ENCODE measurements at regions not wholly inside any gene's neighbourhood (a gene's known extent, or its start where the extent isn't known, plus 50 kb on each side); places are given as distances from the start of the nearest gene placed in this dataset.

DNA sequence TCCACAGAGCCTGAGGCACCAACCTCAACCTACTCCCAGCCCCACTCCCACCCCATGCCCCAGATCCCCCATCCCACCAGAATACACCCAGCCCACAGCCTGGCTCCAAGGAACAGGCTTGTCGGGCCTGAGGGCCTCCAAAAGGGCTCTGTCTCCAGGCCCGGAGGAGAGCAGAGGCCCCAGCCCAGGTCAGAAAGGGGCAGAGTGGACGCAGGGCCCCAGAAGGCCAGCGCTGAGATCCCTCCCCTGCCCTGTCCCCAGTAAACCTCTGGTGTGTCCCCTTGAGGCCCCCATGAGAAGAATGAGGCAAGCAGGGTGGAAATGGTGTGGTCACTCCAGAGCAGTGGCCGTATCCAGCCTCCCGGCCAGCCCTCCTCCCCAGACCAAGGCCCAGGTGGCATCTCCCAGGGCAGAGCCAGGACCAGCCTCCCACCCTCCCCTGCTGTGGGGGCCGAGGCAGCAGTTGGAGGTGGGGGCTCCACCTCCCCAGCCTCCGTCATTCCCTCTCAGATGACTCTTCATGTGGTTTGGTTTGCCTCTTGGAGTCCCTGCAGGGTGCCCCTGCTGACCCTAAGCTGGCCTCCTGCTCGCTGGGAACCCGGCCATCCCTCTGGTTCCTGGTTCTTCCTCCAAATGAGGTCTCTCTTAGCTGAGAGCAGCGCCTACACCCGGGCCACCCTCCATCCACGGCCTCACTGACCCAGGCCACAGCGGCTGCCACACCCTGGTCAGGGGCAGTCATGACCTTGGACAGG lies 195.0 kb downstream of the IGLL1 start:
- in situ Hi-C loops (cut with MboI; ENCODE audit: low sequenced_read_pairs), result loop anchor here (25.0 kb wide), 2 partner anchors 248 to 423 kb away; partner anchors contain the start of genes RAB36 and RSPH14

DNA sequence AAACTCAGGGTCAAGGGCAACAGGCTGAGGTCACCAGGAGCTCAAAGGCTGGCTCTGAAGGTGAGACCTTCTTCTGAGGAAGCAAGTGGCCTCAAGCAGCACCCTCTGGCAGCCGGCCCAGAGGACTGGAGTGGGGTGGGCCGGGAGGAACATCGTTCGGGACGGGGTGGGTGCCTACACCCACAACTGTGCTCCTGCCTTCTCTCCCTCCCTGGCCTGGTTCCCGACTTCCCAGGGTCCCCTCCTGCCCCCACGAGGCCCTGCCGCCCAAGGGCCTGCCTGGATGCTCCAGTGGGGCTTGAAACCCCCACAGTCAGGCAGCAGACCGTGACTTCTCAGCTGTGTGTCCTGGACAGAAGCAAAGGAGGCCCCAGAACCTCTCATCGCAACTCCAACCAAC lies 195.7 kb downstream of the IGLL1 start:
- in situ Hi-C loops (cut with MboI; ENCODE audit: low sequenced_read_pairs), result loop anchor here (25.0 kb wide), 2 partner anchors 247 to 422 kb away; partner anchors contain the start of genes RAB36 and RSPH14

DNA sequence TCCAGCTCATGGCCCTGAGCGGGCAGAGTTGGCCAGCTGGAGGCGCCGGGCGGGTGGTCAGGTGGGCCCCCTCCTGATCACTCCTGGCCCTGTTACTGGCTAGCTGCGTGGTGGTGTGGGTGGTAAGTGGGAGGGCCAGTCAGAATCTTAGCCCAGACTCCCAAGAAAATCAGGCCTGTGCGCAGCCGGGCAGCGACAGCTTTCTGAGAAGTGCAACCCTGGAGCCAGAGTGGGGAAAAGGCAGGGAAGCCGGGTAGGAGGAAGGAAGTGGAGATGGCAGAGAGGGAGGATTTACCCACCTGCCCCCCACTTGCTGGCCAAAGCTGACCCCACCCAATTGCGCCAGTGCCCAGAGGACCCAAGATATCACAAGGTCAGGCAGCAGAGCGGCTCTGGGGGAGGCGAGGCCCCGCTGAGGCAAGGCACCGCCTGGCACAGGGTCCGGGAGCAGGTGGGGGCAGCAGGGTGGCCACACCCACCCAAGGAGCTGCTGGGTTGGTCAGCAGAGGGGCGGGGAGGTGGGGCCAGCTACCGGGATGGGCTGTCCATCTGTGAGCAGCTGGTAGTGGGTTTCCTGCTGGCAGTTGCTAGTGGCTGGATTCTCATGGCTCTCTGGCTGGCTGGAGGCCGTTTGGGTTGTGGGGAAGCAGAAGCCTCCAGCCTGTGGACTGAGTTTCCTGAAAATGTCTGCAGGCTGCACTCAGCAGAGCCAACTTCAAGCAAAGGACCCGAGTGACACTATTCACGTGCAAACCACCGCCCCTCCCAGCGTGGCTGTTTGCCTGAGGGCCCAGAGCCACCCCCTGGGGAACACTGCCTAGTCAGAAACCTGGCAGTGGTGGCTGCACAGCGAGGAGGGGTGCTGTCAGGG lies 196.4 kb downstream of the IGLL1 start:
- in situ Hi-C loops (cut with MboI; ENCODE audit: low sequenced_read_pairs), result loop anchor here (25.0 kb wide), 2 partner anchors 246 to 421 kb away; partner anchors contain the start of genes RAB36 and RSPH14

DNA sequence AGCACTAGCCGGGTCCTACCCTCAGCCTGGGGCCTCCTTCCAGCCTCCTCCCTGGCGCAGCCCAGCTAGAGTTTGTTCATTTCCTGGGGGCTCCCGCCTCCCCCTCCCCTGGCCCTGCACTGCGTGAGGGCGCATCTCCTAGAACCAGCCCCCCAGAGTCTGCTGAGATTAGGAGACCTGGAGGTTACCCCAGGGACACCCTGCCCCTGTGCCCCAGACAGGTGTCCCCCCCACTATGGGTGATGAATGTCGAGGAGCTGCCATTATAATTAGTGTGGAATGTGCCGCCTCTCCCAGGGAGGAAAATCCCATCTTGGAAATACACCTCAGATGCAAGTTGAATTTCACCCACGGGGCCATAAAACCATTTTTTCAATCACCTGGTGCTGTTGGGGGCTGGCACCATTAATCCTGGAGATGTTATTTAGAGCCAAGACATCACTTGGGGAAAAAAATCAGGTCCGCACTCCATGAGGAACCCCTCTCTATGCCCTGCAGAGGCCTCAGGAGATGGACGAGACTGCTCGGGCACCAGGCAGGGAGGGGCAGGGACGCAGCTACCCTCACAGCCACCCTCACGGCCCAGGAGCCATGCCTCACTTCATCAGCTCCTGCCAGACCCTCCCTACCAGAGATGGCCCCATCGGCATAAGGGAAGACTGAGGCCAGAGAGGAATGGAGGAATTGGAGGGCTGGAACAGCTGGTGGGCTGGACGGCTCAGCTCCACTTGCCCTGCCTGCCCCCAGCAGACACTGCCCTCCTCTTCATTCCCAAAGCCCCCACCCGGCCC lies 197.5 kb downstream of the IGLL1 start:
- in situ Hi-C loops (cut with MboI; ENCODE audit: low sequenced_read_pairs), result loop anchor here (25.0 kb wide), 2 partner anchors 245 to 420 kb away; partner anchors contain the start of genes RAB36 and RSPH14

DNA sequence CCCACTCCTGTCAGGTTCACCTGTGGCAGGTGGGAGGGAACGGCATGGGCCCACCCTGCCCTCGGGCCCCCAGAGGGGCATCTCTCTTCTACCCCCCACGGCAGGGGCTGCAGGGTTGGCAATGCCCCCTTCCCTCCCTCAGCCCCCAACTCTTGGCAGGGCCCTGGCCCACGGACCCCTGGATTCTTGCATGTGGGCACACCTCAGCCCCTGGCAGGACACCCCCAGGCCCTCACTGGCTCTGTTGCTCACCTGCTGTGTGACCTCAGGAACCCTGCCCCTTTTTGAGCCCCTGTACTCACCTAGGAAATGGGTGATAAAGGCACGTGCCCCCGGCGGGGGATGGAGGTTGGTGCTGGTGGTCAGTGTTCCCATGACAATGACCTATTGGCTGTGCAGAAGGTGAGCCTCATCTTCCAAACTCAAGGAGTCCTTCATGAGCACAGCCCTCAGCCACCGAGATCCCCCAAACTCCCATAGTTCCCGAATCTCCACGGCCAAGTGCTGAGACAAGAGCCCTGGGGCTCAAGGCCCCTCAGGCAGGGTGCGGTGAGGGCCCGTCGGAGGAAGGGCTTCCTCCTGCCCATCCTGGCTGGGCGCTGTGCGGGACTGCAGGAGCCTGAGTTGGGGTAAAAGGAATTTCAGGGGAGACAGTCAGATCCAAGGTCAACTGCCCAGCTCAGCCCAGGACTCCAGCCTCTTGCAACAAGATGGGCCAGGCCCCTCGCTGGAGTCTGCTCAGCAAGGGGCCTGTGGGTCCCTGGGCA lies 198.2 kb downstream of the IGLL1 start:
- in situ Hi-C loops (cut with MboI; ENCODE audit: low sequenced_read_pairs), result loop anchor here (25.0 kb wide), 2 partner anchors 245 to 420 kb away; partner anchors contain the start of genes RAB36 and RSPH14

DNA sequence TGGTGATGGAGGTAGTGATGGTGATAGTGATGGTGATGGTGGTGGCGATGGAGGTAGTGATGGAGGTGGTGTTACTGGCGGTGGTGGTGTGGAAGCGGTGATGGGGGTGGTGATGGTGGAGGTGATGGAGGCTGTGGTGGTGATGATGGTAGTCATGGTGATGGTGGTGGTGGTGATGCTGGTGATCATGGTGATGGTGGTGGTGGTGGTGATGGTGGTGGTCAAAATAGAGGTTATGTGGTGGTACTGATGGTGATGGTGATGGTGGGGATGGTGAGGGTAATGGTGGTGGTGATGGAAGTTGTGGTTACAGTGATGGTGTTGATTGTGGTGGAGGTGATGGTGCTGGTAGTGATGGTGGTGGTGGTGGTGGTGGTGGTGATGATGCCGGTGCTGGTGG lies 199.2 kb downstream of the IGLL1 start:
- in situ Hi-C loops (cut with MboI; ENCODE audit: low sequenced_read_pairs), result loop anchor here (25.0 kb wide), 2 partner anchors 244 to 419 kb away; partner anchors contain the start of genes RAB36 and RSPH14

DNA sequence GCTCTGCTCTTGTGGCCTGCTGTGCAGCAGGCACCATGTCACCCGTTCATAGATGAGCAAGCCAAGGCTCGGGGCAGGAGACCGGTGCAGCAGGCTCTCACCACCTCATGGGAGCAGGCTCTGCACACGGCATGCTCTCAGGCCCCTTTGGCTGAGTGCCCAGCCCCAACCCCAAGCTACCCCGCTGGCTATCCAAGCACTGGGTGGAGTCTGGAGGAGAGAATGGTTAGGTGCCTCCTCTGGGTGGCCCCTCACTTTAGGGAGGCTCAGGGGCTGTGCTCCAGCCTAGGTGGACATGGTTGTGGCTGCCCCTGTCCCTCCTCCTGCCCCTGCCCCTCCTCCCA lies 199.9 kb downstream of the IGLL1 start:
- in situ Hi-C loops (cut with MboI; ENCODE audit: low sequenced_read_pairs), result loop anchor here (25.0 kb wide), 2 partner anchors 243 to 418 kb away; partner anchors contain the start of genes RAB36 and RSPH14

DNA sequence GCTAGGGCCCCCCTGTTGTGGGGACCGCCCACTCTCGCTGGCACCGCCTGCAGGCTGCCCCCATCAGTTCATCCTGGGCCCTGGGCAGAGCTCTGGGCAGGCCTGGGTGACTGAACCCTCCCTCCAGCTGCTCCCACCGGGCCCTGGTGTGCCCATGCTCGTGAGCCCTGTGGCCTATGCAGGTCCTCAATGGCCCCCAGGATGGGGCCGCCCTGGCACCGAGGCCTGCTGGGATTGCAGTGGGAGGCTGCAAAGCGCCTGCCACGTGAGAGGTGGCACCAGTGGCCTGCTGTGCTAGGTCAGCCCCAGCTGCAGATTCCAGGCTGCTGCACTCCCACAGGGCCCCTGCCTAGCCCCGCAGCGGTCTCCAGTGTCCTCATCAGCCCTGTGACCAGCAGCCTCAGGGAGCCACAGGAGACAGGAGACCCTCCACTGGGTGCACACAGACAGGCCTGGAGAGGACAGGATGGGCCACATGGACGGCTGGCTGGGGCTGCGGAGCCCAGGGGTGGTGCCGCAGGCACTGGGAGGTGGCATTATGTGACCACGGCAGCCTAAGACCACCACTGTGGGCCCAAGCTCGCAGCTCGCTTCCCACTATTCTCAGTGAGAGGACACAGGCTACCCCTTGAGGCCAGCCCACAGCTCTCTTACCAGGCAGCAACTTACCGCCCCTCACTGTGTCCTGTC lies 199.4 kb downstream of the BCR start:
- in situ Hi-C loops (cut with MboI; ENCODE audit: low sequenced_read_pairs), result loop anchor here (25.0 kb wide), 2 partner anchors 242 to 417 kb away; partner anchors contain the start of genes RAB36 and RSPH14

DNA sequence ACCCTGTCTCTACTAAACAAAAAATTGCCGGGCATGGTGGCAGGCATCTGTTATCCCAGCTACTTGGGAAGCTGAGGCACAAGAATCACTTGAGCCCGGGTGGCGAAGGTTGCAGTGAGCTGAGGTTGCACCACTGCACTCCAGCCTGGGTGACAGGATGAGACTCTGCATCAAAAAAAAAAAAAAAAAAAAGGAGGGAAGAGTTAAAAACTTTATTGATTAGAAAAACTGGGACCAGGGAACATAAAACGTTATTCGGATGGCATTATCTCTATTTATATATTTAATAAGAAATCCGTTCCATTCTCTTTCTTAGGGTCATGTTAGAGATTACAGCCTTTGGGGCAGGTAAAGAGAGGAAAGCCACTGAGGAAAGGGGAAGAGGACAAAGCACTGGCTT lies 197.5 kb downstream of the BCR start:
- in situ Hi-C loops (cut with MboI; ENCODE audit: low sequenced_read_pairs), result loop anchor here (25.0 kb wide), 2 partner anchors 240 to 415 kb away; partner anchors contain the start of genes RAB36 and RSPH14

DNA sequence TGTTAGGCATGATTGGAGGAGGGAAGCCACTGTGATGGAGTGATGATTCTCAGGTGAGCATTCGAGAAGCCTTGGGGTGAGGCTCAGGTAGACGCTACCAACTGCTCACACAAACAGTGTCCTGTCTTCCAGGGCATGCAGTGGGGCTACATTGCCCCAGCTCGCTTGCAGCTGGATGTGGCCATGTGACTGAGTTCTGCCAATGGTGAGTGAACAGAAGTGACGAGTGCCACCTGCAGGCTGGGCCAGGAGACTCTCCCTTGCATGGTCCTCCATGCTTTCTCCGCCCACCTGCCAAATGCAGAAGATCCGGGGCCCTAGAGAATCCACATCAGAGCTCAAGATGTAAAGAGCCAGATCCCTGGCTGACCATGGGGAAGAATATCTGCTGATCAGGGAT lies 195.9 kb downstream of the BCR start:
- in situ Hi-C loops (cut with MboI; ENCODE audit: low sequenced_read_pairs), result loop anchor here (25.0 kb wide), 2 partner anchors 239 to 414 kb away; partner anchors contain the start of genes RAB36 and RSPH14

DNA sequence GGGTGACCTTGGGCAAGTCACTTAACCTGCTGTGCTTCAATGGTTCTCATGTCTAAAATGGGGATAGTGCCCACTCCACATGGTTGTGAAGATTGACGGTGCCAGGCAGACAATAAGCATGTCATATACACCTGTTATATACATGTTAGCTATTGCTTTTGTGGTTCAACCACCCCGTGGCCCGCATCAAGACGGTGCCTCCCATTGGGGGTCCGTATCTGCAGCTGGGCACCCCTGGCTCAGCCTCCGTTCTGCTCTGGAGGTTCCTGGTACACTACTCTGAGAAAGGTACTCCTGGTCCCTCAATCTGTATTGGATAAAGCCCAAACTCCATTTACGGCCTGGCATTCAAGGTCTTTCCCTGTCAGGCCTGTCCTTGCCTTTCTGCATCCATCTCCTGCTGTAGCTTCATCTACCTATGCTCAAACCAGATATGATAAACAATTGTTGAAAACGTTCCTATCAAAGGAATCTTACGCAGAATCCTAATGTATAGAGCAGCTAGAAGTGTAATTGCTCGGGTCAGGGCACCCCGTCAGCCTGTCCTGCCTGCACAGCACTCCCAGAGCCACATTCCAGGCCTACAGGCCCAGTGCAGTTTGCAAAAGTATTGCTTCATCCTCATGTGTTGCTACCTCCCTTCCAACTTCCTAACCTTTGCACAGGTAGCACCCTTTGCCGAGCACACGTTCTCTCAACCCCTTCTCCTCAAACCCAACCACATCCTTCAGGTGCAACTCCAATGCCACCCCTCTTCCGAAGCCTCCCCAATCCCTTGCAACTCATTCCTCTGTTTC lies 194.9 kb downstream of the BCR start:
- in situ Hi-C loops (cut with MboI; ENCODE audit: low sequenced_read_pairs), result loop anchor here (25.0 kb wide), 2 partner anchors 238 to 413 kb away; partner anchors contain the start of genes RAB36 and RSPH14

DNA sequence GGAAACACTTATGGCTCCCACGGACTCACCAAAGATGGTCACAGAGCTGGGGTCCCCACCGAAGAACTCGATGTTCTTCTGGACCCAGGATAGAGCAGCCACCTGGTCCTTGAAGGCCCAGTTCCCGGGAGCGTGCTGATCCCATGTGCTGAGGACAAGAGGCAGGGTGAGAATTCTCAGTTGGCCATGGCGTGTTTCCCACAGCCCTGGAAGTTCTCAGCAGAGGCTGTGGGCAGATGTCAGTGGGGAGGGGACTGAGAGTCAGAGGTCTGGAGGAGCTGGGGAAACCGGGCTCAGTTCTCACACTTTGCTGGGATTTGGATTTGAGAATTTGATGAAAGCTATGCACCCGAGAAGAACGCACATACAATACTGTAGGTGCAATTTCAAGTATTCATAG lies 193.3 kb downstream of the BCR start:
- in situ Hi-C loops (cut with MboI; ENCODE audit: low sequenced_read_pairs), result no loop called here

DNA sequence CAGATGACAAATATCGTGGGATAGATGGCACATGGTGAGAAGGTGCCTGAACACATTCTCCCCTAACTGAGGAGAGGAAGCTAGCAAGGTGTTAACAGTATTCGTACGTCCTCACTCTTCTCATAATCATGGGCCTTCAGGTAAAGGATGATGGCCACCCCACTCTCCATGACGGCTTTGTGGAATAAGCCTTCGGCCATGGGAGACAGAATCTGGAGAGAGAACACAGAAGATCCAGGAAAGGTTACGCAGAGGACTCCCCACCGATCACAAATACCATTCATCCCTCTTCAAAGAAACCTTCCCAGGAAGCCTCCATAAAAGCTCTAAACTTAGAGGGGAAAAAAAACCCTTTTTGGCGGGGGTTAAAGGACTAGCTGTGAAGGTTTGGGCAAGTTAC lies 189.9 kb downstream of the BCR start:
- in situ Hi-C loops (cut with MboI; ENCODE audit: low sequenced_read_pairs), result no loop called here

DNA sequence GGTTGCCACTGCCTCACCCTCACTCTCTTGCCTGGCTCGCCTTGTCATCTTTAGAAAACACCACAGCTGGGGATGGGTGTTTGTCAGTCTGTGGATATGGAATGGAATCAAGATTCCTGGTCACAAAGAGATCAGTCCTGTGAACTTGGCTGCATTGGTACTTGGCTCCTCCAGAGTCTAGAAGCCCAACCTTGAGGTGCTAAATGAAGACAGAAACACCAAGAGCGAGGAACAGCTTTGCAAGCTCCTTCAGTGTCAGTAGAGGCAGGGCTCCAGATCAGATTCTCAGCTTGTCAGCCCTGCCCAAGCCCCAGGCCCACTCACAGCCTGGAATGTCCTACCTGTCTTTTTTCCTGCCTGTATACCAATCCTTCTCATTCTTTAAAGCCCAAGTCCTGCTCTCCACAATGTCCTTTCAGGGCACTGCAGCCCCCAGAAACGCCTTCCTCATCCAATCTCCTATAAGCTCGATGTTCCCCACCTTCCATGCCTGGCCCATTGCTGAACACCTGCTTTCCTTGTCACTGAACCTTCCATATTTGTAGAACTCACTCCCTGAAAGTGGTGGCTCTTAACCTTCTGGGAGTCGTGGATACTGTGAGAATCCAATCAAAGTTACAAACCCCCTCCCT lies 188.9 kb downstream of the BCR start:
- in situ Hi-C loops (cut with MboI; ENCODE audit: low sequenced_read_pairs), result no loop called here
